HS-27A (cell line): ENCODE measurements at regions not wholly inside any gene's neighbourhood (a gene's known extent, or its start where the extent isn't known, plus 50 kb on each side); places are given as distances from the start of the nearest gene placed in this dataset.

Source experiments
- DNase-seq: peaks from one replicate; pipeline ENCODE4 v3.0.0-alpha.2; 2012; ENCODE audit warnings: low read depth, missing footprints

DNA sequence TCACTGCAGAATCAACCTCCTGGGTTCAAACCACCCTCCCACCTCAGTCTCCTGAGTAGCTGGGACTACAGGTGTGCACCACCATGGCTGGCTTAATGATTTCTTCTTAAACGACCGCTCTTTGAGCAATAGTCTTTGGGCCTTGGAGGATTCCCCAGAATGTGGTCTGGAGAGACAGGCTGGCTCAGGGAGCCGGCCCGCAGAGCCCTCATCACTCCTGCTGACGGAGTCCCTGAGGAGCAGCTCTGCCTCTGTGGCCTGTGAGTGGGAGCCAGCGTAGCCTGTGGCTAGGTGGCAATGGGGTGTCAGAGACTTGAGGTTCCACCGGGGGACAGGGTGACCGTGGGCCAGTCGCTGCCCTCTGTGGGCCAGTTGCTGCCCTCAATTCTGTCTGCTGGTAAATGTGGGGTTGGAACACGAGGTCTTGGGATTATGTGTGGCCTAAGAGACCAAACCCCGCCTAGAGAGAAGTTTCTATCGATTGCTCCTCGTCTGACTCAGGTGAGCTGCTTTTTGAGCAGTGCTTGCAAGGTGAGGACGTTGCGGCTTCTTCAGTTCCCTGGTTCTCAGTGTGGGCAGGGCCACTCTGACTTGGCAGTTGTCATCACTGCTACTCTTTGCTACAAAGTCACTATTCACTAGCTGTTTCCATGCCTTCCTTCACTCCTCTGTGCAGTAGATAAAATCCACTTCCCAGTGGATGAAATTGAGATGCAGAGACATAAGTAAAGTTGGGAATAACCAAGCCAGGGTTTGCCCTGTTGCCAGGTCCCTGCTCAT, 124.8 kb upstream of the NECTIN1 start:
- no peak for DNase-seq

DNA sequence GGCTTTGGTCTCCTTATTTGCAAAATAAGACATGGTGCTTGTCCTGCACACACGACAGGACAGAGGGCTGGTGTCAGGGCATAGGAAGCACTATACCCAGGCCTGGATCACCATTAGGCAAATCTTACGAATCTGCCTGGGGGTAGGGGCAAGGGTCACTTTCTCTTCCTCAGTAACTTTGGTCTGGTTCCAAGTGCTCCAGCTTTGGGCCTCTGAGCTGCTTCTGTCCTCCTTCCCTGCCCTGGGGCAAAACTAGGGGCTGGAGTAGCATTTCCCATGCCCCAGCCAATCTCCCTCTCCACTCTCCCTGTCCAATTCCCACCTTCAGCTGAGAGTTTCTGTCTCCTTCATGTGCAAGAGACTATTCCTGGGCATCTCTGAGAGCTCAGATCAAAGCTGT, 123.7 kb upstream of the NECTIN1 start:
- no peak for DNase-seq

DNA sequence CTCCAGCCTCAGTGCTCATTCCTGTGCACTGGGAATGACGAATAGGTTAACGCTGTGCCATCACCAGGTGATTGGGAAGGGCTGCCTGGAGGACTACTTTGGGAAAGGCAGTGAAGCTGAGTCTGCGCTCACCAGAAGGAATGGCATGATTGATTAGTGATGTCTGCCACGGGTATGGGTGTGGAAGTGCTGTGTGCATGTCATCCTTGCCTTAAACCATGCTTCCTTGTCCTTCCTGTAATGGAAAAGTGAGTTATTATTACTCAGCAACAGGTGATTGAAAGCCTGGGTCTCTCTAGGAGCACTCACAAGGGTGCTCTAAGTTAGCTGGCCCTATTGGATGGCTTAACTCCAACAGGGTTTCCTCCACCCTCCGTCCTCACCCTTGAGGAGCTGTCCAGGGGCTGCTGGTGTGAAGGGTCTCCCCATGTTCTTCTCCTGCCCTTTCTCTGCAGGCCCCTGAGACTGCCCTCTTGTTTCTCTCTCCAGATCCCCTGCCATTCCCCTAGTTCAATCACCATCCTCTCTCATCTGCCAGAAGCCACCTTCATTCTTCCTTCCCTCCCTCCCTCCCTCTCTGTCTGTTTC, 121.9 kb upstream of the NECTIN1 start:
- DNase-seq: no peak

DNA sequence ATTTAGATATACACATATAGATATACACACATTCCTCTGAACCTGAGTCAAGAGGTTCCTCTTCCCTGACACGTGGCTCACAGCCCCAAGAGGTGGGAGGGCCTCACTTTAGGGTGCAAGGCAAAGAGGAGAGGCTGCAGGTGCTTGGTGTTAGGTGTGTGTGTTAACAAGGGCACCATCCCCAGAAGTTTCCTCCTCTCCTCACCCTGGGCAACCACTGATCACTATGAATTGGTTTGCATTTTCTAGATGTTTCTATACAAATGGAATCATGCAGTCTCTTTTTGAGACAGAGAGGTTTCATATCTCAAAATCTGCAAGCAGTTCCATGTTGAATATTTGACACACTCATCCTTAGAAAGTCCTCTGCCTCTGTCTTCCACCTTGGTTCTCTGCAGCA, 120.9 kb upstream of the NECTIN1 start:
- DNase-seq: no peak

DNA sequence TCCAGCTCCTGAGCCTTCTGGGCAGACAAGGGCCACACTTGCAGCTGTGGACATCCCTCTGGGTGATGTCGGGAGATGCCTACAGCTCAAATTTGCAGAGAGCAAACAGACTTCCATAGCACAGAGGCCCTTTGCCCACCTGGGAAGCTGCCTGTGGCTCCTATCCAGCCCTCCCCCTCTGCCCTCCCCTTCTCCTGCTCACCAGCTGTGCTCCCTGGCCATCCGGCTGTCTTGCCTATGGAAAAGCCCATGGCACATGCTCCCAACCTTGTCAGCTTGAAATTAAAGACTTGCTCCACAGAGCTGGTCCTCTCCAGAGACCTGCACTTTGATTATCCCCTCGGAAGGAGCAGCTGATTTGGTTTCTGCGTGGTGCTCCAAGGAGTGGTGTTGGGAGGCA, 118.9 kb upstream of the NECTIN1 start:
- no peak for DNase-seq

DNA sequence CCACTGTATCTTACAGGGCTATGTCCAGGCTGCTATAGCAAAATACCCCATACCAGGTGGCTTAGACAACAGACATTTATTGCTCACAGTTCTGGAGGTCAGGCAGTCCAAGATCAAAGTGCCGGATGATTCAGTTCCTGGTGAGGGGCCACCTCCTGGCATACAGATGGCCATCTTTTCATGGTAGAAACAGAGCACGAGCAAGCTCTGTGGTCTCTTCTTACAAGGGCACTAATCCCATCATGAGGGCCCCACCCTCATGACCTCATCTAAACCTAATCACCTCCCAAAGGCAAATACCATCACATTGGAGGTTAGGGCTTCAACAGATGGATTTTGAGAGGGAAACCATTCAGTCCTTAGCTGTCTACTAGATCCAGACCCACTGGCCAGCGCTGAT, 117.4 kb upstream of the NECTIN1 start:
- no peak for DNase-seq

DNA sequence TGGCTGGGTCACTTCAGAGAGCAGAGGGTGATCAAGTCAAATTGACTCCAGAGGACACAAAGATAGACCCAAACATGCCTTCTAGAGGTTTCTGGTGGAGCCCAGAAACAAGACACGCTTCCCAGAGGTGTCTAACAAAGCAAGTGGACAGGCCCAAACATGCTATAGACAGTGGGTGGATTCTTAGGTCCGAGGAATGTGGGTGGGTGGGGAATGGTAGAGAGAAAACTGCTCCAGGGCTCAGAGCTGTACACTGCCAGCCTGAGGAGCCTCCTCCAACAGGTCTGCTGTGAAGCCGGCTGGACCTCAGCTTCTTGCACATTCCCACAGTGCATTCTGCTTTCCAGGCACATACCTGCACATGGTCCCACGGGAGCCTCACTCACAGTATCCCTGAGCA, 116.8 kb upstream of the NECTIN1 start:
- no peak for DNase-seq

DNA sequence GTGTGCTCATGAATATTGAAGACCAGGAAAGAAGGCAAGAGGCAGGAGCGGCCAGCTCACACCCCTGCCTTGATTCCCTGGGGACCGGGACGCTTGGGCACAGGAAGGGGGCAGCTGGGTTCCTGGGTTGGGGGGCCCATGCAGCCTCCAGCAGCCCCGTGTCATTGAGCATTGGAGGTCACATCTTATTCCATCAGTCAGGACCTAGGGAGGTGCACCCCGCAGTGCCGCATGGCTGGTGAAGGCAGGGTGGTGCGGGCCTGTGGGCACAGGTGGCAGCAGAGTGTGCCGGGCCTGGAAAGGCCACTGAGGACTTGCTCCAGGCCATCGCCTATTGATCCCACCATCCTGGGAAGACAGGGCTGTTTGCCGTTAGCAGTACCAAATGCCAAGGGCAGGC, 116.3 kb upstream of the NECTIN1 start:
- no peak for DNase-seq

DNA sequence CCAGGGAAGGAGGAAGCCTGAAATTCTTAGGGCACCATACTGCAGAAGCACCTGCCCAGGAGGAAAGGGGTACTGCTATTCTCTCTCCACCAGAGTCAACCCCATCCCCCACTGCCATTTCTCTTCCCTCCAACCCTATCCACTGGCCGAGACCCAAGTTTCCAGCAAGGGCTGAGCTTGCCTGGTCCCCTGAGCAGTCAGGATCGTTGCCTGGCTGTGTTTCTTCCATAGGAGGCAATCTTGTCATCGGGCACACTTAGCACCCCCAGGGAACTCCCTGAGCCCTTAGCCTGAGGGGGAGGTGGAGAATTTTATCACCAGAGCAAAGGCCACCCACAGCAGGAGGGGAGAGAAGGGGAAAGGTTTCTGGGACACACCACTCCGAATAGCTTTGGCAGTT, 115.8 kb upstream of the NECTIN1 start:
- DNase-seq: no peak

DNA sequence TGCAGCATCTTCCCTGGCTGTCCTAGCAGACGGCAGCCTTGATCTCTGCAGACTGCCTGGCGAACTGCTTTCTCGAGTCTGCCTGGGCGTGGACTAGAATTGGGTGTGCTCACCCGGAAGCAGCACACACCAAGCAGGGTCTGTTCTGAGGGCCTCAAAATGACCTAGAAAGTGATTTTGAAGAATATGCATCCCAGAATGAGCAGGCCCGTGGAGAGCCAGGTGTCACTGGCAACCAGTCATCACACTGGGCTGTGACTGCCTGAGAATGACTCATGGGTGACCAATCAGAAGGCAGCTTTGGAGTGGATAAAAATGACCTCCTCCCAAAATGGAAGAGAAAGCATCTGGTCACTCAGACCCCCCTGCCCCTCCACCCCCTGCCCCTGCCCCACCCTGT, 114.9 kb upstream of the NECTIN1 start:
- DNase-seq: no peak

DNA sequence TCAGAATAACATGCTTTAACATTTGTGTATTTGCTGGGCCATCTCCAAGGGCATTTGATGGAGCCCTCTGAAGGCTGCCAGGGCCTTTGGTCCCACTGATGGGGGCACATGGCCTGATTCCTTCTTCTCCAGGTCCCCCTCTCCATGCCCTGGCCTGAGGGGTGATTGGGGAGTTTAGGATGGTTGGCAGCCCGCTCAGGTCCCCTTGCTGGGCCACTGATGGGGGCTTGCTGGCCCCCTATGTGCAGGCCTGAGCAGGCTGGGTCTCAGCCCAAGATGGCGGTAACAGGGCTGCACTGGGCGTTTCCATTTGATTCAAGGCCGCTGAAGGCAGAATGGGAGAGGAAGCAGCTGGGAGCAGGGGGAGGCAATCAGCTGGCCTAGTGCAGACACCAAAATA, 113.7 kb upstream of the NECTIN1 start:
- DNase-seq: no peak

DNA sequence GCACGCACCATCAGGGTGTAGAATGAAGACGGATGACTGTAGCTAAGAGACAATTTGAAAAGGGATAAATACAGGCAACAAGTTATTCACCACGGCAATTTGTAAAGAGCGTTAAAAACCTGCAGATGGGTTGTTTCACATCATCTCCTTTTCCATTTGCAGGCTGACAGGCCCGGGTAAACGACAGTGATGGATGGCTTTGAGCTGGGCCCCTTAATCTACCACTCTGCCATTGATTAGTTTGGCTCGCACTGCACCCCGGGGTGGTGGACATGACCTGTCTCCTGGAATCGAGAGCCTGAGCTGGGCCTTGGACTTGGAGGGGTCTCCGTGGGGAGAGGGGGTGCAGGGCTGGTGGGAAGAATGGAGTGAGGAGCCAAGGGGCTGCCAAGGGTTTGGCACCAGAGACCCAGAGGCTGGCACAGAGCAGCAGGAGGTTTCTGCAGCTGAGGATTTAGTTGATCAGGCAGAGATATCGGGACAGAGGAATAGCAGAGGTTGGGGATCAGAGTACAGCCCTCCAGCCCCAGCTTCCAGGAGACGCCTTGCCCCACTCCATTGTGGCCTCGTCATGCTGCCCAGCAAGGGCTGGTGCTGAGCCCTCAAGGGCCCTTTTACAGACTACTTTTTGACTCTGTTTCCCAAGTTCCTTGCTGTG, 110.6 kb upstream of the NECTIN1 start:
- DNase-seq: no peak

DNA sequence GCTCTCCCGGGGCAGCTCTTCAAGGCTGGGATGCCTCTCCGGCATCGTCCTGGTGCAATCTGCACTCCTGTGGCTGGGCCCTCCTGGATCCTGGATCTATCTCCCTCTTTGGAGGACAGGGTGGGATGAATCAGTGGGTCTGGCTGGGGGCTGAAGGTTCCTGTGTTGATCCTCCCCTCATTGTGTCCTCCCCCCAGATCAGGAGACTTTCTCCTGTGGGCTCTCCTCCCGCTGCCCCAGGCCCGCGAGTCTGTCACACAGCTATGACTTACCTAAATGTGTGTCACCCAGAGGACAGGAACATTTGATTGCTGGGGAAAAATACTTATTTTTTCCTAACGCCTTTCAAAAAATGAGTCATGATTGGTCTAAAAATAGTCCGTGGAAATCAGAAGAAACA, 106.8 kb upstream of the NECTIN1 start:
- DNase-seq: no peak

DNA sequence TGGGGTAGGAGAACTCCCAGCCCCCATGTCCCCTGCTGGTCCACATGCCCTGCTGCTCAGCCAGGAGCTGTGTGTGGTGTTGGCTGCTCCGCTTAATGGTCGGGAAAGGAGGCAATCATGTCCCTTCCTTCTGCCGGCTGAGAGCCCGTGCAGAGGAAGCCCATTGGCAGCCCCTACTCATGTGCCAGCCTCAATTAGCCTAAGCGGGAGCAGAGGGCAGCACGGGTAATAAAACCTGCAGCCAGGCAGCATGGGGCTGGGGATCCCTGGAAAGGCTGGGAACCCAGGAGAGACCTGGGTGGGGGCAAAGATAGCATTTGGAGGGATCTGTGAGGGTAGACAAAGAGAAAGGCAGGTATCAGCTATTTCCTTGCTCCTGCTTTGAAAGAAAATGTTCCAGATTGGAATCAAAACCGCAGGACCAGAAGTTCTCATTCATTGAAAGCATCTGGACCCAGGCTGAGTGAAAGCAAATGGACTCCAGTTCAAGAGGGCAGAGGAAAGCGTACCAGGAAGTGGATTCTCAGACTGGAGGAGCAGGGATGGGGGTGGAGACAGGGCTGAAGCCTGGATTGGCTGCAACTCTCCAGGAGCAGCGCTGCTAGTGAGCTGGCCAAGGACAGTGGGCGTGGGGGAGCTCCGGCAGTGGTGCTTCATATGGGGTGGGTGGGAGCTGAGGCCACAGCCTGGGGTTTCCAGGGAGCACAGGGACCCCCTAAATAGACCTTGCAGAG, 103.4 kb upstream of the NECTIN1 start:
- no peak for DNase-seq

DNA sequence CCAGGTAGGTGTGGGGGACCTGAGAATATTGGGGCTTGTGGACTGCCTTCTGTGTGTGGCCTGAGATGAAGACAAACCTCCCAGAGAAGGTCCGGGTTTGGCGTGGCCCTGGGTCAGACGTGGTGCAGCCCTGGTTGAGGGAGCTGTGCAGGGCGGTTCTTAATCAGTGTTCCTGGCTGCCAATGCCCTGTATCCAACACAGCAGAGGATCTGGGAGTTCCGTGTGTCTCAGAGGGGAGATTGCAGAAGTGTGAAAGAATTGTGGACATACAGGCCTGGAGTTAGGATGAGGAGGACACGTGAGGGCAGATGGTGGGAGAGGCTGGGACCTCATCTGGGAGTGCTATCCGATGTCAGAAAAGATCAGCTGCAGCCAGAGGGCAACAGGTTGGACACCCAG, 102.0 kb upstream of the NECTIN1 start:
- DNase-seq: no peak

DNA sequence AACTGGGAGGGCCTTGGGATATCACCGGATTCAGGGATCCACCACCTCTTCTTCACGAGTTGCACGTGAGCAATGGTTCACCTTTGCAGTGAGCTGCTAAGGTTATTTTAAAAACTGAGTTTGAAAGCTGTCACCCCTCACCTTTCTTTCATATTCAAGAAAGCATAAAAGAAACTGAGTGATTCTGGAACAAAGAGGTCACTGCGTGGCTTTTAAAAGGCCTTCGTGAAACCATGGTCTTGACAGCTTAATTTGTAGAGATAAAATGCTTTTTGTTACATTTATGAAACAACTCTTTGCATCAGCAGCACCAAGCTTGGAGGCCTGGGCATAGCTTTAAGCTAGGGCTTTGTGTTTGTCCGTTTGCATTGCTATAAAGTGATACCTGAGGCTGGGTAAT, 101.4 kb upstream of the NECTIN1 start:
- DNase-seq: no peak

DNA sequence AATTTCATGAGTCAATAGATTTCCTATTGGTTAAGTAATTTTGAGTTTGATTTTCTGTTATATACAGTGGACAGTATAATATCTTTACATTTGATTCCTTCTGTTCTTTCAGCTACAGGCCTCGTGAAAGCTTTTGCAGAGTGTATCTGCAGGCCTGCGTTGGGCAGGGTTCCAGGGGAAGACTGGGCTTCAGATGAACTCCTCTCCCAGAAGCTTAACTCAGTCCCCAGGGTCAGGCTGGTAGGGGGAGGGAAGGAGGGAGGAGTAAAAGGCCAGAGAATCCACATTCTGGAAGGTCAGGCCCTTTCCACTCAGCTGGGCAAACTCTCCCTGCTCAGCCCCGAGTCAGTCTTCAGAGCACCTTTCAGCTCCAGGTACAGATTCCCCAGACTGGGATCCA, 100.4 kb upstream of the NECTIN1 start:
- DNase-seq: no peak

DNA sequence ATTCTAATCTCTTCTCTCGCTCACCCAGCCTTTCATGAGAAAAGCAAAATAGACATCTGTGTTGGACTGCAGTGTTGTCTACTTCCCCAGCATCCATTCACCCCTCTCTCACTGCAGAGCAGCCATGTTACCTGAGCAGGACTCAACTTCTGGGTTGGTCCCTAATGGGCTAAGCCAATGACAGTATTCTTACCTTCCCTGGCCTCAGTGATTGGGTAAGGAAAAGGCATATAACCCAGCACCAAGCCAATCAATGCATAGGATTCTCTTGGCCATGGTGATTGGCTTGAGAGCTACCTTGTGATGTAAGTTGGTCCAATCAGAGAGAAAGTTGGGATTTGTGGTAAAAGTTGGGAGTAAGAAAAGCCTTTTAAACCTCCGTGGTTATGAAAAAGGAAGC, 99.8 kb upstream of the NECTIN1 start:
- DNase-seq: no peak

DNA sequence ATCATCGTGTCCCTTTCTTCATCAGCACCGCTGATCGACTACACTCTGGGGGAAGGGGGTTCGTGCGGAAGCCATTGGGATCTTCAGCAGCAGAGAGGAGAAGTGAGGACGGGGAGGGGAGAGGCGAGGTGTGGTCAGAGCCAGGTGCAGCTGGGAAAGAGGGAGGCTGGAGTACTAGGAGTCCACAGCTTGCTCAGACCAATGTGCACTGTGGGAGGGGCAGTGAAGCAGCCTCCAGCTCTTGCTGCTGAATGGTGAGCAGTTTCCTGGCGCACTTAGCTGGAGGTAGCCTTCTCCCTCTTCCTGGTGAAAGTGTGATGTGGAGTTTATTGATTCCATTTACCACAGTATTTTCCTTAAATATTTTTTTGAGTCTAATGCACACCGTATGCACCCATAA, 99.0 kb upstream of the NECTIN1 start:
- no peak for DNase-seq

DNA sequence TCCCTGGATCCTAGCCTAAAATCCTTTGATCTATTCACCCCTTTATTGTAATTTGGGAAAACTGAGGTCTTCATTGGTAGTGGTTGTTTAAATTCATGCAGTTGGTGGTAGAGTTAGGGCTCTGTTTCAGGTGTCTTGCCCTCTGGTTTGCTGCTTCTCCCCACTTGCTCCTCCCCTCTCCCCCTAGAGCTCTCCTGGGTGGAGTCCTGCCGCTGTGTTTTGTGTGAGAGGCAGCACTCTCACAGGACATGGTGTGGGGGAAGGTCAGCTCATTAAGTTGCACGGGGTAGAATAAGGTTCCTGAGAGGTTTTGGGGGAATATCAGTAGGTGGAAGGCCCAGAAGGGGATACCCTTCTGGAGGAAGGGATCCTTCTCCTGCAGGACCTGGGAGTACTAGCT, 98.1 kb upstream of the NECTIN1 start:
- no peak for DNase-seq

DNA sequence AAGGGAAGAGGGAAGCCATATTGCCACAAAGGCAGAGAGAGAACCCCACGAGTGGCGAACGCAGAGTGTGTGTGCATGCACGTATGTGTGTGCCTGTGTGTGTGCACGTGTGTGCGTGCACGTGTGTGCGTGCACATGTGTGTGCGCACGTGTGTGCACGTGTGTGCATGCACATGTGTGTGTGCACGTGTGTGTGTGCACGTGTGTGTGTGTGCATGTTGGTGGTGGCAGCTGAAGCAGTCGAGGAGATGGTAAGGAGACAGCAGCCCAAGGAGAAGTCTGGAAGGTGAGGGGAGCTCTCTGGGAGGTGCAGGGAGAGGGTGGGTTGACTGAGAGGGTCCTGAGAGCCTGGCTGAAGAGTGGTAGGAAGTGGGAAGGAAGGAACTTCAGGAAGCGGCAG, 94.1 kb upstream of the NECTIN1 start:
- no peak for DNase-seq

DNA sequence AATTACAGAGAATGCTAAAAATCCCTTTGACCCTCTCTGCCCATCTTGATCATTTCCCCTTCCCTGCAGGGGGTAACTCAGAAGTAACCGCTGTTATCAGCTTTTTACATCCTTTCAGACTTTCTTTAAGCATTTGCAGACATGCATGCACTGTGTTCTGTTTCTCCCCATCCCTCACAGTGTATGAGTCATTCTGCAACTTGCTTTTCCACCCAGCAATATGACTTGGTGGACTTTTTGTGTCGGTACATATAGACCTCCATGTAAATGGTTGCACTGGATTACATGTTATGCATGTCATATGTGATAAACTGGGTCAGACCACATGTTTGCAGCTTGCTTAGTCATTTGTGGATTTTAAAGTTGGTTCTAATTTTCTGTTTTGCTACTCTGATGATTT, 87.7 kb upstream of the NECTIN1 start:
- no peak for DNase-seq

DNA sequence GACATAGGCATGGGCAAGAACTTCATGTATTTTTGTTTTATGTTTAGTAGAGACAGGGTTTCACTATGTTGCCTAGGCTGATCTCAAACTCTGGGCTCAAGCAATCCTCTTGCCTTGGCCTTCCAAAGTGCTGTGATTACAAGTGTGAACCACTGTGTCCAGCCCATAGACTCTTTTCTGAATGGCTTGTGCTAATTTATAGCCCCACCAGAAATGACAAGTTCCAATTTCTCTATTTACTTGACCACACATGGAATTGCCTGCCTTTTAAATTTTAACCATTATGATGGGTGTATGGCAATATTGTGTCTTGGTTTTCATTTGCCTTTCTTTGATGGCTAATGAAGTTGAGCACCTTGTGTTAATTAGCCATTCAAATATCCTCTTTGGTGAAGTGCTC, 85.8 kb upstream of the NECTIN1 start:
- DNase-seq: no peak
